ENCODE measurements at regions not wholly inside any gene's neighbourhood (a gene's known extent, or its start where the extent isn't known, plus 50 kb on each side); places are given as distances from the start of the nearest gene placed in this dataset.
A peak's percentile ranks its signal among the peaks of the same experiment; 100 is the strongest.
"Not testable (repeated sequence)": the region's sequence is repeated elsewhere in the genome, so short reads cannot be mapped to it uniquely, and the experiment has no call there.

DNA sequence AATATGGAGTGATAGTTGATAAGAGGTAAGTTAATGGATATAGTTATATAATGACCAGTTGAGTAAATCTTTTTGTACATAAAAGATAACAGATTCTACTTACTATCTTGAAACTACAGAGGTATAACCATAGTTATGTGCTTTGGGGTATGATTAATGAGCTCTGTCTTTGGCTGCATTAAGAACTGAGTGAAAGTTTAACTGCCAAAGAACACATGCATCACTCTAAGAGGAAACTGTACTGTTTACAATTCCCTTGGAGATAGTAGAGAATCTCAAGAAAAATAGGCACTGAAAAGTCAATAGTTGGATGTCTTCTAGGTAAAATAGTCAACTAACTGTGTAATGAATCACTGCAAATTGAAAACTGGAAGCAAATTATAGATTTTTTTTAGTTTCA lies 1129.5 kb downstream of the EPHA7 start:
- DNase-seq, result no peak

DNA sequence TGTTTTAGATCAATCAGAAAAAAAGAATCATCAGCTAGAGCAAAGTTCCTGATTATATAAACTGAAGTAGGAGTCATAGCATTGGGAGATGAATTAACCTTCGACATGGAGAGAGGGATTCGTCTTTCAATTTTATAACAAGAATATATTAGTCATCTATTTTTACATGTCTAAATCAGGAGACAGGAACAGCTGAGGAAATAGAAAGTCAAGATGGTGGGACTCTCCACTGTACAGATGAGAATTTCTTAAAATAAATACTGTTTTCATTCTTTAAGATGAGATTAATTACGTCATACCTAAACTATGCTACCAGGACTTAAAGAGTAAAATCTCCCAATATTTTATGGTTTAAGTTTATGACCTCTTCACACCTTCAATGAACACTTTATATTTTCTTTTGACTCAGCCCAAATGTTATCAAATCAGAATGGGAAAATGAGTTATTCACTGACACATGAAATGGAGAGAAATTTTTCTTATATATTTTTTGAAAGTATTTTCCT lies 1137.7 kb downstream of the EPHA7 start:
- no peak for DNase-seq

DNA sequence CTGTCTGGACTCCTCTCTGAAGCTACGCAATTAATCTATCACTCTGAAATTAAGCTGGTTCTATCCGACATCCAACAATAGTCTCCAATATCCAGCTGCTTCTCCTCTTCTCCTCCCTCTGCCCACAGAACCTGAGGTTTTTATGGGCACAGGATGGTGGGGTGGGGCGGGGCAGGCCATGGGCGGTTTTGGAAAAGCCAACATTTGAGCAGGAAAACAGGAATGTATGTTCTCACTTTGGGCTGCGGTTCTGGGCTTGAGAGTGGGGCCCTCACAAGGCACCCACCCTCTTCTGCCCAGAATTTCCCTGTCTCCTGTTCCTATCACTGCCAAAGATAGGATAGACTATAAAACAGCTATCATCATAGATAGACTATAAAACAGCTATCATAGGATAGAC lies 1144.2 kb downstream of the EPHA7 start:
- DNase-seq, result no peak

DNA sequence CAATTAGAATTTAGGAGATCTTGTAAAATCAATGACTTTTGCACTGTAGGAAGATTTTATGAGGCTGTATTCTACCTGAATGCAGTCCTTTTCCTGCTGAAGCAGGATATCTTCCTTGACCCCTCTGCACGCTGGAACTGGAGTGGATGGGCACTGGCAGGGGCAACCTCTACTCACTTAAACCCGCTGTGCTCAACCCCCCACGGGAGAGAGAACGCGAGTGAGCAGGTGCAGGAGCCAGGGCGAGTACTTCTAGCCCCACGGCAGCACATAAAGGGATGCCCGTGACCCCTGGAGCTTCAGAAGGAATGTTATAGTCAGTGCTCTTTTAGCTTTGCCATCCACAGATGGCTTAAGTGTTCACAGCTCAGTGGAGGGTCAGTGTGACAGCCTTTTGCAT lies 1144.8 kb downstream of the EPHA7 start:
- DNase-seq, result no peak

DNA sequence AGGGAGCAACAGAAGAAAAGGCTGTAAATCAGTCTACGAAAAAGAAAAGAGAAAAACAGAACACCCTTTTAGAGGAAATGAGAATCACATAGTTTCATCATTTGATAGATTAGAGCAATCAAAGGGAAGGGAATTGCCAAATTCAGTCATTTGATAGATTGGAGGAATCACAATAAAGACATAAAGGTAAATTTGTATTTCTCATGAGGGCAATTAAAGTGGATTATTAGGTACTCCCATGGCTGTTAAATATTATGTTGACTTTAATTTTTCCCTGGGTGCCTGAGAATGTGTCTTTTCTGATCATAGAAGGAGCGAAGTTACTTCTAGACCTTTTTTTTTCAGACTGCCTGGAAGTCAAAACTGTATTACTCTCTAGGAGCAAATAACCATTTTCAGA lies 1145.7 kb downstream of the EPHA7 start:
- no peak for DNase-seq

DNA sequence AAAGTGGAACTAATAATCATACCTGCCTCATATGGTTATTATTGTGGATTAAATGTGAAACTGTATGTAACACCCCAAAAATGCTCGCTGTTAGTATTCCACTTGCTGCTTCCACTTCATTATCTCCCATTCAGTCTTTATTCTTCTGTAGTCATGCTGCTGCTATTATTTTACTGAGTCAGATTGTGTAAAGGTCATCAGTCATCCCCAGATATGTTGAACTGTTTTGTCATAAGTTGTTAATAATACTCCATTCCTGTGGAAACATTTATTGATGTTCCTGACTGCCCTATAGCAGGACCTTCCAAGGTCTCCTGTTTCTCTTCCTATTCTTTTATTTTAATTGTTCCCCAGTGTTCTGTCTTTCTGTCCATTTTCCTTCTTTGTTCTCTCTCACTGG lies 1148.3 kb downstream of the EPHA7 start:
- no peak for DNase-seq

DNA sequence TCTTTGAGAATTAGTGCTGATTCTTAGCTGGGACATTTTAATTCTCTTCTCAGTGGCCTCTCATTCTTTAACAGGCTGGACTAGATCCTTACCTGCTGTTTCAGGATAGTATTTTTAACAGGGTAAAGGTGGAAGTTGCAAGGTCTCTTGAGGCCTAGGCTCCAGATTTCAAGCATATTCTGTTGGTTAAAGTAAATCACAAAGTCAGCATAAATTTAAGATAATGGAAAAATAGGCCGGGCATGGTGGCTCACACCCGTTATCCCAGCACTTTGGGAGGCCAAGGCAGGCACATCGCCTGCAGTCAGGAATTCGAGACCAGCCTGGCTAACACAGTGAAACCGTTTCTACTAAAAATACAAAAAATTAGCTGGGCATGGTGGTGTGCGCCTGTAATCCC lies 1149.0 kb downstream of the EPHA7 start:
- no peak for DNase-seq

DNA sequence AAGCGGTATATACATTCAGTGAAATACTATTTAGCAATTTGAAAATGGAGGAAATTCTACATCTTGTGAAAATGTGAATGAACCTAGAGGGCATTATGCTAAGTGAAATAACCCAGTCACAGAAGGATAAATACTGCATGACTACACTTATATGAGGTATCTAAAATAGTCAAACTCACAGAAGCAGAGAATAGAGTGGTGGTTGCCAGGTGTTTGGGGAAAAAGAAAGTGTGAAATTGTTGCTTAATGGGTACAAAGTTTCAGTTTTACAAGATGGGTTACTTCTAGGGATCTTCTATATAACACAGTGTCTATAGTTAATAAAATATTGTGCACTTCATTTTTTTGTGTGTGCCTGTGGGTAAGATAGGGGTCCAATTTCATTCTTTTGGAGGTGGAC lies 1152.0 kb downstream of the EPHA7 start:
- no peak for DNase-seq

DNA sequence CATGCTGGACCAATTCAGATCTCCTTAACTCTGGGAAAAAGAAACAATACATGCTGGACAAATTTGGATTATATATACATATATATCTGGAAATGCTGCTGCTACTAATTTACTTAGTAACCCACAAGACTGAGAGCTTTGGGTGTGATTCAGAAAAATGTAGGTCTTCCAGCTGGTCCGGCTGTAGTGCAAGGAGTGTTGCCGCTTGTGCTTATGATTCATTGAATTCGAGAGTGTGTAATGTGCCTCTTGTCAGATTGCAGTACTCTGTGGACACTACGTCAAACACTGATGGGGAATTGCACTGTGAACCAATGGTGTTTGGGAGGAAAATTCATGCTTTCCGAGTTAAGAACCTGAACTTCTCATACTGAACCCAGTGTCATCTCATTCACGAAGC lies 1155.5 kb downstream of the EPHA7 start:
- no peak for DNase-seq

DNA sequence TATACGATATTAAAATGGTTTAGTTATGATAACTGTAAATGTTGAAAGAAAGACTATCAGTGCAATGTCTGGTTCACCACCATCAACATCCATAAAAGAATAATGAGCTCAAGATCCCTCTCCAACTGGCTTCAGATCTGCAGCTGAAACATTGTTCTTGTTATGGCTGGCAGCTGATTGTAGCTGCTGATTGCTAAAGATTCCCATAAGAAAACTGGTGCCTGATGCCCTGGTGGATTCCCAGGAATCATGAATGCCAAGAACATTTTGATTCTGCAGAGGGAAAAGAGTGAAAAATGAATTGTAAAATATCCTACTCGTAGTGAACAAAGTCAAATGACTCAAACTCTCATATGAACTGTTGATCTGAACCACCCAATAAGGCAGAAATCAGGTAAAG lies 1160.2 kb downstream of the EPHA7 start:
- peak in 2 of 58 donors; percentile 0 to 2 for DNase-seq

DNA sequence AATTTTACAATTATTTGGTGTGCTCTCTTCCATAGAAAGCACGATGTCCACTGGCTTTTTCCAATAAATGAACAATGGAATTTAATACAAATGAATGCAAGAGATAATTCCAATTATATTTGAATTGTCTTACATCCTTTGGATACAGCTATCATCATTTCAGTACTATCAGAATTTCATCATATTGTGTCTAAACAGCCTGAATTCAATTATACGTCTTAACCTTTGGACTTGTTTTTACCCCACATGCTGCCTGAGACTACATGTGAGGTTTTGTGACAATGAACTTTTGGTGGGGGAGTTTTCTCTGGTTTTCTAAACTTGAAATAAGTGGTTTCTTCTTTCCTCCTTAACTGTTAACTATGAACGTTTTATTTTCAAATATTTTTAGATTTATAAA lies 1176.0 kb downstream of the EPHA7 start:
- no peak for DNase-seq

DNA sequence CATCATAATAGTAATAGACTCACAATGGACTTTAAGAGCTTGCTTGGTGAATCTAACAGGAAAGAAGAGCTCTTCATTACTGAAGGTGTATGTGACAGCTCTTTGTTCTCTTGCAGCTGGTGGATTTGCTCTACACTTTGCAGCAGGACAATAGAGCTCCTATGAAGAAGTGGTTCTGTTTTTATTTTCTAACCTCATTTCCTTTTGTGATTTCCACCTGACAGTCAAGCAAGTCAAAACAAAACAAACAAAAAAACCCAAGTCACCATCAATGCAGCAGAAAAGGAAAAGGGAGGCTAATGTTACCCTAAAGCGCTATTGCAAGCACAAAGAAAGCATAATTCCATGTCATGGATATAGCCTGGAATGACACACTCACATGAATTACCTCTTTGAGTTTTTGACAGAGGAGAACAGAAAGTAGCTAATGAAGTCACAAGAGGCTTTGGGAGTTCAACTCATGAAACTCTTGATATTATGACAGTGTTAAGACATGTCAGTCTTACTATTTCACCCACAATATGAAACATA lies 1188.1 kb downstream of the EPHA7 start:
- no peak for DNase-seq

DNA sequence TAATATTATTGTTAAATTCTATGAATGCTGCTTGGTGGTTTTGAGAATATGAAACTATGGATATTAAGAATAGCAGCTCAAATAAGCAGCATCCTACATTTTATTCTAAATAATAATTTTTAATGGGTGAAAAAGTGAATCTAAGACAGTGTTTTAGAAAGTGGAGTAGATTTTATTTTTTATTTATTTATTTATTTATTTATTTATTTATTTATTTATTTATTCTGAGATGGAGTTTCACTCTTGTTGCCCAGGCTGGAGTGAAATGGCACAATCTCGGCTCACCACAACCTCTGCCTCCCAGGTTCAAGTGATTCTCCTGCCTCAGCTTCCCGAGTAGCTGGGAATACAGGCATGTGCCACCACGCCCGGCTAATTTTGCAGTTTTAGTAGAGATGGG lies 1199.4 kb downstream of the EPHA7 start:
- DNase-seq, result not testable (repeated sequence)

DNA sequence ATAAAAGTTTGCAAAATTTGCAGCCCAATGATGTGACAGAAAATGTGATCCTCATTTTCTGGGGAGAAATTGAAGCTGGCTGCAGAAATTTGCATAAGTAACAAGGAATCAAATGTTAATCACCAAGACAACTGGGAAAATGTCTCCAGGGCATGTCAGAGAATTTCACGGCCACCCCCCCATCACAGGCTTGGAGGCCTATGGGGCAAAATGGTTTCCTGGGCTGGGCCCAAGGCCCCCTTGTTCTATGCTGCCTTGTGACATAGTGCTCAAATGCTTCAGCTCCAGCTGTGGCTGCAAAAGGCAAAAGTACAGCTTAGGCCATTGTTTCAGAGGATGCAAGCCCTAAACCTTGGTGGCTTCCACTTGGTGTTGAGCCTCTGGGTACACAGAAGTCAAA lies 1202.6 kb downstream of the EPHA7 start:
- DNase-seq, result no peak

DNA sequence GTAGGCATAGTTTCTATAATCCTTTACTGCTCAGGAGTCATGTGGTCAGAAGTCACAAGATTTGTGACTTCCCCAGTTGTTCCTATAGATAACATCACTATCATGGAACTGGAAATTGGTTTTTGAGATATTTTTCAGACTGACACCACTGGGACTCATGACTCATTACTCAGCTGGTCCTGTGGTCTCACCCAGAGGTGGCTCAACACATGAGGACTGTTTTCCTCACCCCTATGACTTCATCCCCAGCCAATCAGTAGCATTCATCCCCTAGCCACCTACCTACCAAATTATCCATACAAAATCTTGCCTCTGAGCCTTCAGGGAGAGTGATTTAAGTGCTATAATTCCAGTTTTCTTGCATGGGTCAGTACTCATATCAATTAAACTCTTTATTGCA lies 1217.7 kb downstream of the EPHA7 start:
- no peak for DNase-seq

DNA sequence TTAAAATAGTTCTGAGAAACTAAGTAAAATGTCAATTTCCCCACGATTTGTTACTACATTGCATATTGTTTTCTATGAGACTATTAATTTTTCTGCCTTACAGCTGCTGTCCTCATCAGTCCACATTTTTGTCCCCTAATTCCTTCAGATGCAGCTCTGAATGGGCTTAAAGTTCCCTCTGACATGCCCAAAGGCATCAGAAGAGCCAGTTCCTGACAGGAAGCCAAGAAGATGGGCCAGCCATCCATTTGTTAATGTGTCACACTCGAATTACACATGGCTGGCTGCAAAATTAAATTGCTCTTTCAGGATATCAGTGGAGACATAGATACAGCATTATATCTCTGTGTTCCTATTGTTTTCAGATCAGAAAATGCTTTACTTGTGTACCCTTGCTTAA lies 1223.0 kb downstream of the EPHA7 start:
- no peak for DNase-seq

DNA sequence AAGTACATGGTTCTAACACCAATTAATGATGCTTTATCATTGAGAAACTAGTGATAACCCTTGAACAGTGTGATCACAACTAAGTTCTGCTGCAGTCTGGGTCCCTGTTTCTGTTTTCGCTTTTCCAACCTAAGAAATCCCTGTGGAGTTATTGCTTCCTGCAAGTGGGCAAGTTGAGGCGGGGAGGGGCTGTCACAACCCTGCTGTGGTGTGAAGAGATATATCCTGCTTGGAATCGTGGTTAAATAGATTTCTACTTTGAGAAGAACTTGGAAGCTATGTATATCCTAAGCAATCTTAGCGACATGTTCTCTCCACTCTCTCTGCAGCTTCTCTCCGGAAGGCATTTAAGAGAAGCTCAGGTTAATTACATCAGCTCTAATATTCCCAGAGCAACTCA lies 1223.6 kb downstream of the EPHA7 start:
- no peak for DNase-seq

DNA sequence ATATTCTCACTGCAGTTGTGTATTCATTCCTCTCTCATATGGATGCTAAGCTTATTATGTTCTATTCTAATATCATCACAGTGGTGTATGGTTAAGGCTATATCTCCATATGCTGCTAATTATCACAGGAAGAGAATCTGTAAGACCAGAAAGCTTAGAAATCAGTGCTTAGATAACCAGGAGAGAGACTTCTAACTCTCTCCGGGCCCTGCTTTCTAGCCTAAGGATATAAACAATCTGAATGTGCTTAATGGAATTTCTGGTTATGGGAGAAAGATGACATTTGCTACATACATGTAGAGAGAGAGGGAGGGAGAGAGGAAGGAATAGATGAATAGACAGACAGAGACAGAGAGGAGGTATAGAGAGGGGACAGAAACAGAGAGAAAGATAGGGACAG lies 1231.3 kb downstream of the EPHA7 start:
- DNase-seq, result no peak

DNA sequence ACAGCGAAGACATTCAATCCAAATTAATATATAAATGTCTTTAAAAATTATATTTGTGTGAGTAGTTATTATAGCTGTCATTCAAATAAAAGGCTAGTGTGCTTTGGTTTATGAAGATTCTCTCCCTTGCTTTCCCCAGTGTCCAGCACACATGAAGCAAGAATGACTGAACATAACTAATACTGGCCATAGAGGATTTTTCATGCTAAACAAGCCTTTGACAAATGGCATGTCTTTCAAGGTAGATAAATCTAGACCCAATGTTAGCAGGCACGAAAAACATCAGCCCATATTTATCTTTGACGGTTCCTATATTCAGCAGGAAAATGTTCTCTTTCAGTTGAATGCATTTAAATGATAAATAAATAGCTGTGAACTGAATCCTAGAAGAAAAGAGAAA lies 1234.4 kb downstream of the EPHA7 start:
- DNase-seq, result no peak

DNA sequence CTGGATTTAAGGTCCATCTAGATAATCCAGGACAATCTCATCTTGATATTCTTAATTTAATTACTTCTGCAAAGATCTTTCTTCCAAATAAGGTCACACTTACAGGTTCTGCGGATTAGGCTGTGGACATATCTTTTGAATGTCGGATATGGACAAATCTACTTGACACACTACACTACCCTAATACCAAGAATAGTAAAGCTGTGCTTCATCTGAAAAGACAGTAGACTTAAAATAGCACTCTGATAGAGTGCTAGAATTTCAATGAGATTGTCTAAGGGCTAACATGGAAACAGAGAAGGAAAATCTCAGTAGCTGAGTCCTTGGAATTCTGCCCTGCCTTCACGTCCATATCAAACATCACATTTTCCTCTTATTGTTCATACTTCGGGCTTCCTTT lies 1238.0 kb downstream of the EPHA7 start:
- no peak for DNase-seq

DNA sequence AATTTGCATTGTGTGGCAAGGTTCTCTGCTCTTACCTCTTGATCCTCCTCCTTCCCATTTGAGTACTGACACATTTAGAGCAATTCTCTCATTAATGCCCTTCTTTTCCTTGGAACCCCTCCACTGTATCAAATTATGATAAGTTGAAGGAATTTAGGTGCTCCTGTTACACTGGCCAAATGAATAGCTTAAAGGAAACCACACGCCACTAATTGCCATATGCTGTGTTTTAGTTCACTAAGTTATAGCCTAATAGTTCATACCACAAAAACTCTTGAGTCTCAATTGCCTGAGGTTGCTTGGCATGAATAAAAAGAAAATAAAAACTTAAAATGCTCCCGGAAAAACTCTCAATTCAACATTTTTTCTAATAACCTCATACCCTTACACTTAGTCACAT lies 1239.3 kb downstream of the EPHA7 start:
- DNase-seq, result no peak

DNA sequence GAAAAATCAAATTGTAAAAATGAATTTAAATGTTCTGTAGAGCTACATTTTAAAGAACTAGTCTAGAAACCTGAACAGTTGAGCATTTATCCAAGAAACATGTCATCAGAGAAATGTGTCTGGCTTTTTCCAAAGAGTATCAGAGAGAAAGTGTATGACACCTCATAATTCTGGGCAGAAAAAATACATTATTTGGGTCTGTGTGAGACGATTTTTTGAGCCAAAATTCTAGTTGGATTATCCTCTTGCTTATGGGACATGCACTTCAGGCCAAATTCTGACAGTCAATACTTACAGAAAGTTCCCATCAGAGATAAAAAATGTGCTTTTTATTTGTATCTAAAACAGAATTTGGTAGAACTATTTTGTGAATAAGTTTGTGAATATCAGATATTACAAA lies 1242.7 kb downstream of the EPHA7 start:
- no peak for DNase-seq

DNA sequence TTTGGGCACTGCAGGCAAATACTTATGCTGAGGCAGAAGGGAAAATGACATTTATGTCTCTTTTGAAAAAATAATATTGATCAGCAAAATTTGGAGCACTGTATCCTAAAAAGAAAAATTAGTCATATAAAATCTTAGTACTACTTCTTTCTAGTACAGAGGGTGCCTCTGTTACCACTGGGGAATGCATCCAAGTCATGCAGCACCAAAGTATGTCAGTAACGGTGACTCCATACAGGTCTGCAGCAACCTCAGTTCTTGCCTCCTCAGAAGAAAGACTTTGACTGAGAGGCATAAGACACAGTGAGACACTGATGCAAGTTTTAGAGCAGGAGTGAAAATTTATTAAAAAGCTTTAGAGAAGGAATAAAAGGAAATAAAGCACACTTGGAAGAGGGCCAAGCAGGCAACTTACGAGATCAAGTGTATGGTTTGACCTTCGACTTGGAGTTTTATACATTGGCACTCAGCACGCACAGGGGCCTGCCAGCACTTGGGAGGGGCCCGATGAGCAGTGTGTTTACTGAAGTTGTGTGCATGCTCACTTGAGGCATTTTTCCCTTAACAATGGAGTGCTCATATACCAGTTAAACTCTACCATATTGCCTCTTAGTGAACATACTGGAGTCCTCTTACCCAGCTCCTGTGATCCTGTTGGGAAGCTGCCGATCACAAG lies 1244.8 kb downstream of the EPHA7 start:
- DNase-seq, result no peak

DNA sequence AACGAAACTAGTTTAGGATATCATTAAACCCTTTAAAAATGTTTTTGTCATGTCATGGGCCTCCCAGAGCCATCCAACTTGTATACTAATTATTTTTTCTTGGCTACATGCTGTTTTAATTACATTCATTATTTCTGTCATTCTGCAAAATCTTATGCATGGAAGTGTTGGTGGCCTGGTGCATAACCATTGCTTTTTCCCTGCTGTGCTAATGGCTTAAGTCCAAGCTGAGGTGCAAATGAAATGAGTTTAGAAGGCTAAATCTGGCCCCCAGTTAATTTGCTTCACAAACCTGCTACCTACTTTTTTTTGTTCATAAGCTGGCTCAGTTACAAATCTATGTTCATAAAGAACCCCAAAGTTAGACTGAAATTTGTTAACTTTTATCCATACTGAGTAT lies 1249.9 kb downstream of the EPHA7 start:
- DNase-seq, result no peak

All from anterior cingulate cortex (tissue), 58 donors.